Skeletal muscle tissue (tissue), 3 donors: ENCODE measurements at regions not wholly inside any gene's neighbourhood (a gene's known extent, or its start where the extent isn't known, plus 50 kb on each side); places are given as distances from the start of the nearest gene placed in this dataset.

Experiments used
- H3K27ac ChIP-seq: one replicate; pipeline ENCODE4 v1.7.0; 2013; ENCODE audit warnings: mild to moderate bottlenecking, low read depth, low read length, inconsistent platforms
- H3K27me3 ChIP-seq, 3 donors: one replicate each; pipeline ENCODE4 v1.7.0; 2013; ENCODE audit warnings: low read length in 3 of 3; ENCODE audit not compliant: control insufficient read depth in 3 of 3, insufficient read depth in 3 of 3
- H3K36me3 ChIP-seq, 3 donors: one replicate each; pipeline ENCODE4 v1.7.0; 2013; ENCODE audit warnings: low read length in 3 of 3; ENCODE audit not compliant: control insufficient read depth in 3 of 3, insufficient read depth in 3 of 3
- H3K4me1 ChIP-seq, 3 donors: one replicate each; pipeline ENCODE4 v1.7.0; 2013; ENCODE audit warnings: low read length in 3 of 3, mild to moderate bottlenecking in 3 of 3; ENCODE audit not compliant: control insufficient read depth in 3 of 3, insufficient read depth in 3 of 3
- H3K4me3 ChIP-seq, 3 donors: one replicate each; pipeline ENCODE4 v1.7.0; 2013; ENCODE audit warnings: low read length in 3 of 3
- H3K9ac ChIP-seq, 3 donors: one replicate each; pipeline ENCODE4 v1.7.0; 2013; ENCODE audit warnings: low read length in 3 of 3, mild to moderate bottlenecking in 3 of 3, moderate library complexity in 2 of 3, low read depth in 1 of 3
- H3K9me3 ChIP-seq, 3 donors: one replicate each; pipeline ENCODE4 v1.7.0; 2013; ENCODE audit warnings: low read length in 3 of 3; ENCODE audit not compliant: control insufficient read depth in 3 of 3
- donor health status: Osteomylitis.

GRCh38 chr1:198809247-198809646, 170.4 kb downstream of the PTPRC start:
- no peaks in the 10 kb centered on the region for H3K27me3 ChIP-seq
- no peaks in the 10 kb centered on the region for H3K36me3 ChIP-seq
- H3K27ac ChIP-seq = no peak overlapping the region
- H3K9ac ChIP-seq = no peak overlapping the region
- no peak overlapping the region for H3K4me3 ChIP-seq
- no peaks in the 10 kb centered on the region for H3K4me1 ChIP-seq
- peaks cover 0 to 3% (median 0%) of the 10 kb centered on the region in 3 donors for H3K9me3 ChIP-seq

GRCh38 chr1:198811449-198811848, 172.6 kb downstream of the PTPRC start:
- no peak overlapping the region for H3K27ac ChIP-seq
- no peaks in the 10 kb centered on the region for H3K4me1 ChIP-seq
- no peaks in the 10 kb centered on the region for H3K36me3 ChIP-seq
- no peaks in the 10 kb centered on the region for H3K27me3 ChIP-seq
- H3K9ac ChIP-seq = no peak overlapping the region
- H3K4me3 ChIP-seq = no peak overlapping the region
- peaks cover 0 to 4% (median 0%) of the 10 kb centered on the region in 3 donors for H3K9me3 ChIP-seq

- Histone ChIP-seq H3K9me3 (no peaks in the 10 kb centered on the region), H3K9ac (no peak overlapping the region), H3K27ac (no peak overlapping the region), H3K36me3 (no peaks in the 10 kb centered on the region), H3K4me3 (no peak overlapping the region), H3K27me3 (no peaks in the 10 kb centered on the region), H3K4me1 (no peaks in the 10 kb centered on the region)
These were observed 184.8 kb downstream of the PTPRC start for GRCh38 chr1:198823626-198824025.

- Histone ChIP-seq H3K4me1 (no peaks in the 10 kb centered on the region), H3K27me3 (no peaks in the 10 kb centered on the region), H3K9ac (no peak overlapping the region), H3K9me3 (no peaks in the 10 kb centered on the region), H3K4me3 (no peak overlapping the region), H3K27ac (no peak overlapping the region), H3K36me3 (no peaks in the 10 kb centered on the region)
These were observed 186.4 kb downstream of the PTPRC start for GRCh38 chr1:198825254-198825653.

- Histone ChIP-seq H3K9me3 (no peaks in the 10 kb centered on the region), H3K9ac (no peak overlapping the region), H3K27ac (no peak overlapping the region), H3K4me1 (no peaks in the 10 kb centered on the region), H3K4me3 (no peak overlapping the region), H3K27me3 (no peaks in the 10 kb centered on the region), H3K36me3 (no peaks in the 10 kb centered on the region)
These were observed 190.5 kb downstream of the PTPRC start for GRCh38 chr1:198829356-198829755.

- Histone ChIP-seq H3K9ac (no peak overlapping the region), H3K4me3 (no peak overlapping the region), H3K27me3 (no peaks in the 10 kb centered on the region), H3K27ac (no peak overlapping the region), H3K9me3 (no peaks in the 10 kb centered on the region), H3K36me3 (no peaks in the 10 kb centered on the region), H3K4me1 (no peaks in the 10 kb centered on the region)
These were observed 191.1 kb downstream of the PTPRC start for GRCh38 chr1:198829944-198830343.

- no peaks in the 10 kb centered on the region for H3K27me3 ChIP-seq
- H3K36me3 ChIP-seq = no peaks in the 10 kb centered on the region
- H3K4me1 ChIP-seq = no peaks in the 10 kb centered on the region
- no peaks in the 10 kb centered on the region for H3K9me3 ChIP-seq
- H3K27ac ChIP-seq = no peak overlapping the region
- no peak overlapping the region for H3K9ac ChIP-seq
- H3K4me3 ChIP-seq = no peak overlapping the region
These were observed 191.6 kb downstream of the PTPRC start for GRCh38 chr1:198830412-198830811.

GRCh38 chr1:198833706-198834503, 195.1 kb downstream of the PTPRC start:
- Histone ChIP-seq H3K4me1 (no peaks in the 10 kb centered on the region), H3K36me3 (no peaks in the 10 kb centered on the region), H3K9ac (no peak overlapping the region), H3K27ac (no peak overlapping the region), H3K4me3 (no peak overlapping the region), H3K27me3 (no peaks in the 10 kb centered on the region), H3K9me3 (no peaks in the 10 kb centered on the region)

- H3K27me3 ChIP-seq = no peaks in the 10 kb centered on the region
- no peak overlapping the region for H3K27ac ChIP-seq
- no peaks in the 10 kb centered on the region for H3K9me3 ChIP-seq
- no peaks in the 10 kb centered on the region for H3K4me1 ChIP-seq
- no peaks in the 10 kb centered on the region for H3K36me3 ChIP-seq
- no peak overlapping the region for H3K4me3 ChIP-seq
- H3K9ac ChIP-seq = no peak overlapping the region
These were observed 198.6 kb downstream of the PTPRC start for GRCh38 chr1:198837278-198838021.

GRCh38 chr1:198838022-198838342, 199.1 kb downstream of the PTPRC start:
- H3K27ac ChIP-seq = no peak overlapping the region
- H3K4me3 ChIP-seq = no peak overlapping the region
- no peaks in the 10 kb centered on the region for H3K4me1 ChIP-seq
- no peaks in the 10 kb centered on the region for H3K27me3 ChIP-seq
- H3K9ac ChIP-seq = no peak overlapping the region
- H3K9me3 ChIP-seq = no peaks in the 10 kb centered on the region
- no peaks in the 10 kb centered on the region for H3K36me3 ChIP-seq
